CD14-positive monocyte (primary cell): ENCODE measurements at regions not wholly inside any gene's neighbourhood (a gene's known extent, or its start where the extent isn't known, plus 50 kb on each side); places are given as distances from the start of the nearest gene placed in this dataset.

ENCODE experiments used
- DNase-seq, 3 donors: peaks; one replicate each; pipeline ENCODE4 v3.0.0-alpha.2; 2011 to 2022
- H2AFZ ChIP-seq: 2 replicates; pipeline ENCODE4 v1.6.0; 2012; ENCODE audit warnings: mild to moderate bottlenecking, low read depth, low read length, inconsistent platforms; ENCODE audit not compliant: insufficient read depth, poor library complexity, severe bottlenecking
- H3K27ac ChIP-seq, 2 donors: 1 replicate in 1 of 2; 2 replicates in 1 of 2; pipeline ENCODE4 v1.5.1; 2012 to 2013; ENCODE audit warnings: low read length in 2 of 2, control low read depth in 1 of 2, inconsistent platforms in 1 of 2, low read depth in 1 of 2, mild to moderate bottlenecking in 1 of 2
- H3K27me3 ChIP-seq, 2 donors: one replicate each; pipeline versions ENCODE4 v1.6.0 to v1.6.1; 2011 to 2013; ENCODE audit warnings: low read length in 2 of 2; ENCODE audit not compliant: control insufficient read depth in 2 of 2, insufficient read depth in 2 of 2
- H3K36me3 ChIP-seq, 2 donors: replicated peaks in 1 of 2; 1 replicate in 1 of 2; 2 replicates in 1 of 2; pipeline versions ENCODE4 v1.5.1 to v1.6.1; 2012 to 2013; ENCODE audit warnings: low read length in 2 of 2, control low read depth in 1 of 2, inconsistent platforms in 1 of 2, mild to moderate bottlenecking in 1 of 2; ENCODE audit not compliant: insufficient read depth in 2 of 2, control insufficient read depth in 1 of 2
- H3K4me1 ChIP-seq, 2 donors: 1 replicate in 1 of 2; 2 replicates in 1 of 2; pipeline versions ENCODE4 v1.5.1 to v1.6.1; 2012 to 2013; ENCODE audit warnings: low read length in 2 of 2, control low read depth in 1 of 2, inconsistent platforms in 1 of 2, mild to moderate bottlenecking in 1 of 2, moderate library complexity in 1 of 2; ENCODE audit not compliant: insufficient read depth in 2 of 2, control insufficient read depth in 1 of 2
- H3K4me2 ChIP-seq: replicated peaks from 2 replicates; pipeline ENCODE3; 2012; ENCODE audit warnings: low read length, moderate library complexity, mild to moderate bottlenecking; ENCODE audit not compliant: poor library complexity, severe bottlenecking; ENCODE audit errors: extremely low read depth
- H3K4me3 ChIP-seq, 3 experiments: fragments of 200-600 bp in 1 of 3; sonication (generic) in 1 of 3; replicated peaks in 1 of 3; 1 replicate in 2 of 3; 2 replicates in 1 of 3; pipeline ENCODE4 v1.5.1; 2011 to 2013; ENCODE audit warnings: low read length in 3 of 3, mild to moderate bottlenecking in 3 of 3, control low read depth in 2 of 3, low read depth in 2 of 3, inconsistent platforms in 1 of 3, moderate library complexity in 1 of 3
- H3K79me2 ChIP-seq: 2 replicates; pipeline ENCODE4 v1.6.0; 2012; ENCODE audit warnings: mild to moderate bottlenecking, control low read depth, inconsistent platforms, low read length, moderate library complexity; ENCODE audit not compliant: insufficient read depth
- H3K9ac ChIP-seq: 2 replicates; pipeline ENCODE4 v1.6.0; 2017; ENCODE audit warnings: low read length, mild to moderate bottlenecking; ENCODE audit not compliant: insufficient read depth, poor library complexity, severe bottlenecking
- H3K9me3 ChIP-seq, 2 donors: replicated peaks in 1 of 2; 1 replicate in 1 of 2; 2 replicates in 1 of 2; pipeline versions ENCODE4 v1.5.1 to v1.6.1; 2012 to 2013; ENCODE audit warnings: low read length in 2 of 2, control low read depth in 1 of 2; ENCODE audit not compliant: control insufficient read depth in 1 of 2, insufficient read depth in 1 of 2
- H4K20me1 ChIP-seq: 2 replicates; pipeline ENCODE4 v1.6.0; 2012; ENCODE audit warnings: mild to moderate bottlenecking, low read length, control low read depth, moderate library complexity; ENCODE audit not compliant: insufficient read depth
- H3K27ac Mint-ChIP-seq, 7 donors: one replicate each; pipeline ENCODE4 v1.8.0; 2020; ENCODE audit warnings: mild to moderate bottlenecking in 7 of 7, mixed read lengths in 7 of 7, moderate library complexity in 6 of 7, inconsistent platforms in 2 of 7
- H3K27me3 Mint-ChIP-seq, 3 donors: one replicate each; pipeline ENCODE4 v1.8.0; 2021 to 2022; ENCODE audit warnings: low read depth in 3 of 3, mild to moderate bottlenecking in 3 of 3, mixed read lengths in 3 of 3, moderate library complexity in 3 of 3, inconsistent platforms in 1 of 3
- H3K36me3 Mint-ChIP-seq, 2 donors: one replicate each; pipeline ENCODE4 v1.8.0; 2020; ENCODE audit warnings: mixed read lengths in 2 of 2, inconsistent platforms in 1 of 2, mild to moderate bottlenecking in 1 of 2
- H3K4me1 Mint-ChIP-seq: one replicate; pipeline ENCODE4 v1.8.0; 2020; ENCODE audit warnings: mild to moderate bottlenecking, mixed read lengths
- H3K4me3 Mint-ChIP-seq, 2 donors: one replicate each; pipeline ENCODE4 v1.8.0; 2020; ENCODE audit warnings: mild to moderate bottlenecking in 2 of 2, mixed read lengths in 2 of 2, moderate library complexity in 1 of 2
- H3K9me3 Mint-ChIP-seq, 7 donors: one replicate each; pipeline ENCODE4 v1.8.0; 2020 to 2022; ENCODE audit warnings: mixed read lengths in 7 of 7, mild to moderate bottlenecking in 6 of 7, moderate library complexity in 6 of 7, inconsistent platforms in 2 of 7
- CTCF ChIP-seq: fragments of 200-600 bp; IDR thresholded peaks from one replicate; pipeline ENCODE4 v1.8.0; 2022; ENCODE audit warnings: antibody characterized with exemption, mild to moderate bottlenecking
- WGBS: methylation state at CpG from one replicate; pipeline ENCODE4 v1.1.5; 2013; ENCODE audit warnings: missing lambda C conversion rate; ENCODE audit not compliant: insufficient coverage; 5-methylcytosine and 5-hydroxymethylcytosine counted together
- intact Hi-C, 2 donors: fragments of 100-400 bp; cut with micrococcal nuclease; formaldehyde crosslinking; loops; one replicate each; pipeline versions ENCODE4 v1.15.0 to v1.15.1; 2023

DNA sequence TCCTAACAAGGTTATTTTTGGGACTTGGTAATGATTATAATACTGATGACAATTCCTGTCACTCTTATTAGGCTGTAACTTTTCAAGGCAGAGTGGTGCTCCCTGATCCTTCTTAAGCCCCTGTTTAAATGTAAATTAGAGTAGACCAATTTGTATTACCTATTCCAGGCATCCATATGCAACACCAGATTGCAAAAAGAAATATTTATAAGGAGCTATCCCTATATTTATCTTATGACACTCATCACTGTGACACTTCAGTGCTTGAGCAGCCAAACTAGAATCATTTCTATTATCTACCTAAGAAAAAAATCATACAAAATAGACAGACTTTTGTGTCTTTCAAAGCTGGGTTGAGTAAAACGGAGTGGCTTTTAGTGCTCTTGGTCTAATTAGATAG is 462.7 kb downstream of the ADGRL2 start:
- Histone ChIP-seq H3K9ac (no peak overlapping the region), H3K4me1 (no peaks in the 10 kb centered on the region), H4K20me1 (no peaks in the 10 kb centered on the region), H3K27ac (no peak overlapping the region), H3K27me3 (no peaks in the 10 kb centered on the region), H3K36me3 (no peaks in the 10 kb centered on the region), H3K4me3 (no peak overlapping the region), H3K79me2 (no peaks in the 10 kb centered on the region), H3K9me3 (peaks cover 0 to 3% of the 10 kb centered on the region in 2 donors), H2AFZ (no peak overlapping the region), H3K4me2 (no peak overlapping the region)
- no peak for TF ChIP-seq CTCF
- H3K4me1 Mint-ChIP-seq: peaks cover 7% of the 10 kb centered on the region
- no CpG with 5 or more reads among the region's 1 CpG for WGBS
- peaks cover 0 to 4% (median 2%) of the 10 kb centered on the region in 7 donors for H3K9me3 Mint-ChIP-seq
- DNase-seq: no peak
- no peak overlapping the region for H3K4me3 Mint-ChIP-seq
- intact Hi-C loops: no loop called here
- H3K36me3 Mint-ChIP-seq: no peaks in the 10 kb centered on the region
- H3K27me3 Mint-ChIP-seq: no peaks in the 10 kb centered on the region
- H3K27ac Mint-ChIP-seq: no peak overlapping the region

GRCh38 chr1:82260666-82261065 is 459.9 kb downstream of the ADGRL2 start:
- Histone ChIP-seq H4K20me1 (no peaks in the 10 kb centered on the region), H3K4me1 (no peaks in the 10 kb centered on the region), H3K79me2 (no peaks in the 10 kb centered on the region), H3K27ac (no peak overlapping the region), H2AFZ (no peak overlapping the region), H3K4me2 (no peak overlapping the region), H3K9ac (no peak overlapping the region), H3K4me3 (no peak overlapping the region), H3K27me3 (no peaks in the 10 kb centered on the region), H3K9me3 (no peaks in the 10 kb centered on the region), H3K36me3 (no peaks in the 10 kb centered on the region)
- Mint-ChIP-seq H3K36me3 (no peaks in the 10 kb centered on the region), H3K9me3 (peaks cover 0 to 7% (median 0%) of the 10 kb centered on the region in 7 donors), H3K27me3 (no peaks in the 10 kb centered on the region), H3K4me3 (no peak overlapping the region), H3K4me1 (peaks cover 7% of the 10 kb centered on the region), H3K27ac (no peak overlapping the region)
- no peak for DNase-seq
- no CpG with 5 or more reads among the region's 1 CpG for WGBS
- intact Hi-C loops: no loop called here
- TF ChIP-seq CTCF: no peak
